HG03135 (cell line): ENCODE measurements at regions not wholly inside any gene's neighbourhood (a gene's known extent, or its start where the extent isn't known, plus 50 kb on each side); places are given as distances from the start of the nearest gene placed in this dataset.

Experiments
- ATAC-seq: cut with Tn5 transposase; IDR thresholded peaks from one replicate; pipeline ENCODE4 v1.9.1; 2021; ENCODE audit warnings: mild to moderate bottlenecking, moderate library complexity; ENCODE audit not compliant: unreplicated experiment

GRCh38 chr13:73767747-73768315 is 366.4 kb downstream of the KLF12 start:
- no peak for ATAC-seq

GRCh38 chr13:73767191-73767741 is 366.9 kb downstream of the KLF12 start:
- no peak for ATAC-seq

- ATAC-seq = peak; percentile 86
Observed at GRCh38 chr13:73765651-73766384, 368.4 kb downstream of the KLF12 start.

- no peak for ATAC-seq
Observed at GRCh38 chr13:73759434-73759833, 374.8 kb downstream of the KLF12 start.

GRCh38 chr13:73757481-73758233 is 376.5 kb downstream of the KLF12 start:
- no peak for ATAC-seq

- no peak for ATAC-seq
Observed at GRCh38 chr13:73754727-73755292, 379.4 kb downstream of the KLF12 start.

GRCh38 chr13:73754241-73754640 is 380.0 kb downstream of the KLF12 start:
- ATAC-seq = no peak

GRCh38 chr13:73751290-73751689 is 382.9 kb downstream of the KLF12 start:
- ATAC-seq = no peak

GRCh38 chr13:73748404-73748803 is 385.8 kb downstream of the KLF12 start:
- no peak for ATAC-seq

- no peak for ATAC-seq
Observed at GRCh38 chr13:73745190-73745589, 389.0 kb downstream of the KLF12 start.

GRCh38 chr13:73742982-73743381 is 391.2 kb downstream of the KLF12 start:
- no peak for ATAC-seq

GRCh38 chr13:73741742-73742141 is 392.5 kb downstream of the KLF12 start:
- ATAC-seq = no peak

GRCh38 chr13:73741111-73741510 is 393.1 kb downstream of the KLF12 start:
- no peak for ATAC-seq

- no peak for ATAC-seq
Observed at GRCh38 chr13:73740666-73741065, 393.5 kb downstream of the KLF12 start.

- no peak for ATAC-seq
Observed at GRCh38 chr13:73739394-73739793, 394.8 kb downstream of the KLF12 start.

- no peak for ATAC-seq
Observed at GRCh38 chr13:73738626-73739025, 395.6 kb downstream of the KLF12 start.

GRCh38 chr13:73737214-73737613 is 397.0 kb downstream of the KLF12 start:
- no peak for ATAC-seq

- no peak for ATAC-seq
Observed at GRCh38 chr13:73733706-73734105, 400.5 kb downstream of the KLF12 start.

GRCh38 chr13:73732350-73732749 is 401.9 kb downstream of the KLF12 start:
- no peak for ATAC-seq

- no peak for ATAC-seq
Observed at GRCh38 chr13:73731564-73731963, 402.6 kb downstream of the KLF12 start.

- ATAC-seq = no peak
Observed at GRCh38 chr13:73730014-73730413, 404.2 kb downstream of the KLF12 start.
